ENCODE measurements at regions not wholly inside any gene's neighbourhood (a gene's known extent, or its start where the extent isn't known, plus 50 kb on each side); places are given as distances from the start of the nearest gene placed in this dataset.

DNA sequence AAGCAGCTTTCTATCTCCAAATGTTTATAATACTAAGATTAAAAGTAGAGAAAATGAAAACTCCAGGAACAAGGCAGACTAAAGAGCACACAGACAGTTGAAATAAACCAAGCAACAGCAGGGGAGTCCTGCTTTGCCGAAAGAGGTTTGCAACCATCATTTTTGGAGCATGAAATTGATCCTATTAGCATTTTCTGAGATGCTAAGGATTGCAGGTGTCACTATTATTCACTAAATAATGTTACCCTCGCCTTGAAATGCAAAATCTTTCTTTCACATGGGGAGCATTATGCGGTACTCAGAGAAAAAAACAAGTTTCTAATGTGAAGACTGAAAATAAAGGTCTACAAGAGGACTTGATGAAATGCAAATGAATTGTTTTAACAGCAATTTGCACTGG is 81.7 kb upstream of the DNAJC10 start:
- TF ChIP-seq, protein P1, sequence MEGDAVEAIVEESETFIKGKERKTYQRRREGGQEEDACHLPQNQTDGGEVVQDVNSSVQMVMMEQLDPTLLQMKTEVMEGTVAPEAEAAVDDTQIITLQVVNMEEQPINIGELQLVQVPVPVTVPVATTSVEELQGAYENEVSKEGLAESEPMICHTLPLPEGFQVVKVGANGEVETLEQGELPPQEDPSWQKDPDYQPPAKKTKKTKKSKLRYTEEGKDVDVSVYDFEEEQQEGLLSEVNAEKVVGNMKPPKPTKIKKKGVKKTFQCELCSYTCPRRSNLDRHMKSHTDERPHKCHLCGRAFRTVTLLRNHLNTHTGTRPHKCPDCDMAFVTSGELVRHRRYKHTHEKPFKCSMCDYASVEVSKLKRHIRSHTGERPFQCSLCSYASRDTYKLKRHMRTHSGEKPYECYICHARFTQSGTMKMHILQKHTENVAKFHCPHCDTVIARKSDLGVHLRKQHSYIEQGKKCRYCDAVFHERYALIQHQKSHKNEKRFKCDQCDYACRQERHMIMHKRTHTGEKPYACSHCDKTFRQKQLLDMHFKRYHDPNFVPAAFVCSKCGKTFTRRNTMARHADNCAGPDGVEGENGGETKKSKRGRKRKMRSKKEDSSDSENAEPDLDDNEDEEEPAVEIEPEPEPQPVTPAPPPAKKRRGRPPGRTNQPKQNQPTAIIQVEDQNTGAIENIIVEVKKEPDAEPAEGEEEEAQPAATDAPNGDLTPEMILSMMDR (IDR thresholded peaks at IDR 0.05): no peak
- TF ChIP-seq POLR2A (IDR thresholded peaks at IDR 0.05) (no peak), EP300 (IDR thresholded peaks at IDR 0.05) (no peak)

Data from tibial nerve (tissue), 4 donors.